B cell (primary cell): ENCODE measurements at regions not wholly inside any gene's neighbourhood (a gene's known extent, or its start where the extent isn't known, plus 50 kb on each side); places are given as distances from the start of the nearest gene placed in this dataset.

Experiments used
- ATAC-seq: fragments of 200-7000 bp; cut with Tn5 transposase; one replicate; pipeline ENCODE4 v1.10.0; 2021; ENCODE audit warnings: low read depth, mild to moderate bottlenecking, moderate number of reproducible peaks, moderate library complexity
- CTCF ChIA-PET: fragments of 350-600 bp; sonication (Branson Sonifier 250); formaldehyde crosslinking; loops from one replicate; lab custom pipeline; 2021; ENCODE audit warnings: antibody characterized with exemption, inconsistent platforms; lab: Charles Lee
- POLR2A ChIA-PET: fragments of 350-600 bp; sonication (Branson Sonifier 250); formaldehyde crosslinking; loops from one replicate; lab custom pipeline; 2021; ENCODE audit warnings: antibody characterized with exemption; lab: Charles Lee
- DNase-seq: peaks from one replicate; pipeline ENCODE4 v3.0.0; 2013
- H2AFZ ChIP-seq: 2 replicates; pipeline ENCODE4 v1.6.1; 2012; ENCODE audit warnings: mild to moderate bottlenecking, low read depth, low read length; ENCODE audit not compliant: insufficient read depth, poor library complexity, severe bottlenecking
- H3K27ac ChIP-seq, 2 donors: 1 replicate in 1 of 2; 2 replicates in 1 of 2; pipeline ENCODE4 v1.5.1; 2012 to 2013; ENCODE audit warnings: low read length in 2 of 2, mild to moderate bottlenecking in 2 of 2, moderate library complexity in 1 of 2
- H3K27me3 ChIP-seq, 4 experiments: fragments of 200-600 bp in 1 of 4; sonication (generic) in 1 of 4; replicated peaks in 1 of 4; 1 replicate in 2 of 4; 2 replicates in 2 of 4; pipeline versions ENCODE4 v1.6.1 to v1.7.0; 2013 to 2016; ENCODE audit warnings: low read length in 3 of 4, mild to moderate bottlenecking in 2 of 4, mixed read lengths in 1 of 4, moderate library complexity in 1 of 4; ENCODE audit not compliant: insufficient read depth in 4 of 4, control insufficient read depth in 3 of 4; ENCODE audit errors: control extremely low read depth in 1 of 4
- H3K36me3 ChIP-seq, 2 experiments: replicated peaks in 1 of 2; 1 replicate in 1 of 2; 2 replicates in 1 of 2; pipeline versions ENCODE4 v1.6.1 to v1.7.1; 2013; ENCODE audit warnings: low read length in 1 of 2; ENCODE audit not compliant: insufficient read depth in 2 of 2, control insufficient read depth in 1 of 2; ENCODE audit errors: control extremely low read depth in 1 of 2, extremely low read depth in 1 of 2
- H3K4me1 ChIP-seq, 2 donors: fragments of 200-600 bp in 1 of 2; sonication (generic) in 1 of 2; 1 replicate in 1 of 2; 2 replicates in 1 of 2; pipeline versions ENCODE4 v1.5.1 to v1.6.1; 2013 to 2017; ENCODE audit warnings: low read length in 2 of 2; ENCODE audit not compliant: control insufficient read depth in 2 of 2, insufficient read depth in 2 of 2
- H3K4me2 ChIP-seq: replicated peaks from 2 replicates; pipeline ENCODE3; 2012; ENCODE audit warnings: mild to moderate bottlenecking, low read depth, low read length; ENCODE audit not compliant: poor library complexity, severe bottlenecking
- H3K4me3 ChIP-seq, 5 experiments: fragments of 200-600 bp in 1 of 5; sonication (generic) in 1 of 5; 1 replicate in 3 of 5; 2 replicates in 2 of 5; pipeline versions ENCODE4 v1.5.1 to v1.7.0; 2011 to 2016; ENCODE audit warnings: low read length in 4 of 5, mild to moderate bottlenecking in 4 of 5, low read depth in 2 of 5, control low read depth in 1 of 5, moderate library complexity in 1 of 5; ENCODE audit not compliant: insufficient read depth in 1 of 5; ENCODE audit errors: control extremely low read depth in 1 of 5, extremely low read depth in 1 of 5
- H3K79me2 ChIP-seq: fragments of 200-600 bp; sonication (generic); one replicate; pipeline ENCODE4 v1.6.0; 2016; ENCODE audit warnings: low read length; ENCODE audit not compliant: control insufficient read depth, insufficient read depth
- H3K9ac ChIP-seq: fragments of 200-600 bp; sonication (generic); 2 replicates; pipeline ENCODE4 v1.6.1; 2017; ENCODE audit warnings: mild to moderate bottlenecking, low read length, moderate library complexity
- H3K9me3 ChIP-seq, 3 donors: one replicate each; pipeline versions ENCODE4 v1.6.1 to v1.7.1; 2013; ENCODE audit warnings: low read length in 2 of 3; ENCODE audit not compliant: control insufficient read depth in 2 of 3, insufficient read depth in 1 of 3; ENCODE audit errors: control extremely low read depth in 1 of 3
- H4K20me1 ChIP-seq: 2 replicates; pipeline ENCODE4 v1.6.0; 2012; ENCODE audit warnings: mild to moderate bottlenecking, low read length; ENCODE audit not compliant: insufficient read depth, control insufficient read depth, poor library complexity, severe bottlenecking
- H3K27ac Mint-ChIP-seq: one replicate; pipeline ENCODE4 v1.8.0; 2021; ENCODE audit warnings: mixed read lengths
- H3K27me3 Mint-ChIP-seq: one replicate; pipeline ENCODE4 v1.8.0; 2021; ENCODE audit warnings: mixed read lengths
- H3K4me1 Mint-ChIP-seq: one replicate; pipeline ENCODE4 v1.8.0; 2021; ENCODE audit warnings: mixed read lengths
- H3K4me3 Mint-ChIP-seq: one replicate; pipeline ENCODE4 v1.8.0; 2021; ENCODE audit warnings: mixed read lengths
- H3K9me3 Mint-ChIP-seq: one replicate; pipeline ENCODE4 v1.8.0; 2022; ENCODE audit warnings: mixed read lengths; ENCODE audit not compliant: insufficient read depth
- CTCF ChIP-seq: fragments of 200-600 bp; IDR thresholded peaks from one replicate; pipeline ENCODE4 v1.8.0; 2022; ENCODE audit warnings: antibody characterized with exemption, mild to moderate bottlenecking
- EZH2 ChIP-seq: IDR thresholded peaks from 2 replicates; pipeline ENCODE4 v1.6.1; 2012; ENCODE audit warnings: borderline replicate concordance, low read depth, mild to moderate bottlenecking, moderate library complexity, low read length; ENCODE audit not compliant: insufficient read depth, poor library complexity, severe bottlenecking
- WGBS: methylation state at CpG from one replicate; pipeline ENCODE4 v1.1.5; 2013; ENCODE audit warnings: missing lambda C conversion rate; ENCODE audit not compliant: insufficient coverage; 5-methylcytosine and 5-hydroxymethylcytosine counted together
- intact Hi-C: fragments of 100-400 bp; cut with micrococcal nuclease; formaldehyde crosslinking; loops from one replicate; pipeline ENCODE4 v1.10.0; 2022

GRCh38 chr7:89777499-89777898, 376.8 kb upstream of the STEAP1 start:
- intact Hi-C loops = no loop called here
- Mint-ChIP-seq H3K9me3 (peaks cover 3% of the 10 kb centered on the region), H3K27me3 (no peaks in the 10 kb centered on the region), H3K27ac (no peak overlapping the region), H3K4me3 (no peak overlapping the region), H3K4me1 (no peaks in the 10 kb centered on the region)
- Histone ChIP-seq H3K9me3 (peaks cover 0 to 11% (median 0%) of the 10 kb centered on the region in 3 donors), H3K9ac (no peak overlapping the region), H3K36me3 (no peaks in the 10 kb centered on the region), H3K4me2 (no peak overlapping the region), H3K4me3 (no peak overlapping the region), H3K27me3 (no peaks in the 10 kb centered on the region), H2AFZ (no peak overlapping the region), H3K27ac (no peak overlapping the region), H3K4me1 (no peaks in the 10 kb centered on the region), H3K79me2 (no peaks in the 10 kb centered on the region), H4K20me1 (no peaks in the 10 kb centered on the region)
- ATAC-seq (no peak), DNase-seq (no peak)
- POLR2A ChIA-PET = no interaction called here
- CTCF ChIA-PET = no interaction called here
- TF ChIP-seq CTCF = no peak
- no peak for TF ChIP-seq EZH2

- ChIA-PET CTCF (no interaction called here), POLR2A (interaction anchor here (0.6 kb wide), 1 partner anchor 20 kb away, joined by 3 read pairs; no protein-coding TSS in a partner anchor)
- H3K4me1 ChIP-seq = no peaks in the 10 kb centered on the region
- no peaks in the 10 kb centered on the region for H3K36me3 ChIP-seq
- H3K27me3 ChIP-seq = no peaks in the 10 kb centered on the region
- H3K27ac ChIP-seq = no peak overlapping the region
- no peak overlapping the region for H3K4me3 ChIP-seq
- no peak overlapping the region for H2AFZ ChIP-seq
- H3K9ac ChIP-seq = no peak overlapping the region
- 98% methylated on average over 3 of the region's 4 CpGs for WGBS
- intact Hi-C loops = no loop called here
- no peaks in the 10 kb centered on the region for H3K27me3 Mint-ChIP-seq
- H3K4me3 Mint-ChIP-seq = no peak overlapping the region
- DNase-seq (no peak), ATAC-seq (no peak)
- no peaks in the 10 kb centered on the region for H3K79me2 ChIP-seq
- peaks cover 7% of the 10 kb centered on the region for H3K9me3 Mint-ChIP-seq
- H3K27ac Mint-ChIP-seq = no peak overlapping the region
- H4K20me1 ChIP-seq = no peaks in the 10 kb centered on the region
- H3K4me2 ChIP-seq = no peak overlapping the region
- no peaks in the 10 kb centered on the region for H3K4me1 Mint-ChIP-seq
- H3K9me3 ChIP-seq = peaks cover 0 to 11% (median 0%) of the 10 kb centered on the region in 3 donors
- no peak for TF ChIP-seq EZH2
Observed at GRCh38 chr7:89780291-89780690, 374.0 kb upstream of the STEAP1 start.
